NCI-H1092 (cell line): ENCODE measurements at regions not wholly inside any gene's neighbourhood (a gene's known extent, or its start where the extent isn't known, plus 50 kb on each side); places are given as distances from the start of the nearest gene placed in this dataset.

Experiments used
- DNase-seq: peaks from one replicate; lab custom pipeline; 2025; lab: John Stamatoyannopoulos, UW

GRCh38 chr3:139778682-139779233, 101.0 kb upstream of the NMNAT3 start:
- DNase-seq, result no peak

GRCh38 chr3:139774560-139775302, 97.0 kb upstream of the NMNAT3 start:
- DNase-seq, result no peak

GRCh38 chr3:139772539-139773500, 95.0 kb upstream of the NMNAT3 start:
- DNase-seq, result no peak

- DNase-seq, result no peak
Observed at GRCh38 chr3:139771331-139771730, 93.6 kb upstream of the NMNAT3 start.

GRCh38 chr3:139770577-139770976, 92.8 kb upstream of the NMNAT3 start:
- DNase-seq, result no peak

- no peak for DNase-seq
Observed at GRCh38 chr3:139769796-139770195, 92.0 kb upstream of the NMNAT3 start.

GRCh38 chr3:139764936-139765335, 87.2 kb upstream of the NMNAT3 start:
- no peak for DNase-seq

GRCh38 chr3:139764069-139764905, 86.5 kb upstream of the NMNAT3 start:
- DNase-seq, result no peak

GRCh38 chr3:139762302-139762701, 84.5 kb upstream of the NMNAT3 start:
- DNase-seq, result no peak

- no peak for DNase-seq
Observed at GRCh38 chr3:139759470-139759869, 81.7 kb upstream of the NMNAT3 start.

- DNase-seq, result no peak
Observed at GRCh38 chr3:139758654-139759291, 81.0 kb upstream of the NMNAT3 start.

- no peak for DNase-seq
Observed at GRCh38 chr3:139757448-139758030, 79.8 kb upstream of the NMNAT3 start.

- no peak for DNase-seq
Observed at GRCh38 chr3:139756529-139757103, 78.8 kb upstream of the NMNAT3 start.

GRCh38 chr3:139755551-139755950, 77.8 kb upstream of the NMNAT3 start:
- DNase-seq, result no peak

GRCh38 chr3:139751789-139752188, 74.0 kb upstream of the NMNAT3 start:
- DNase-seq, result no peak

- no peak for DNase-seq
Observed at GRCh38 chr3:139746481-139746880, 68.7 kb upstream of the NMNAT3 start.

- DNase-seq, result no peak
Observed at GRCh38 chr3:139745831-139746230, 68.1 kb upstream of the NMNAT3 start.

GRCh38 chr3:139738697-139739096, 60.9 kb upstream of the NMNAT3 start:
- DNase-seq, result no peak

GRCh38 chr3:139737682-139738361, 60.0 kb upstream of the NMNAT3 start:
- no peak for DNase-seq

- DNase-seq, result no peak
Observed at GRCh38 chr3:139735191-139735590, 57.4 kb upstream of the NMNAT3 start.
